GM21447 (cell line): ENCODE measurements at regions not wholly inside any gene's neighbourhood (a gene's known extent, or its start where the extent isn't known, plus 50 kb on each side); places are given as distances from the start of the nearest gene placed in this dataset.
"Not testable (repeated sequence)": the region's sequence is repeated elsewhere in the genome, so short reads cannot be mapped to it uniquely, and the experiment has no call there.

Experiments used
- ATAC-seq: cut with Tn5 transposase; IDR thresholded peaks from one replicate; pipeline ENCODE4 v1.9.1; 2021; ENCODE audit not compliant: unreplicated experiment

DNA sequence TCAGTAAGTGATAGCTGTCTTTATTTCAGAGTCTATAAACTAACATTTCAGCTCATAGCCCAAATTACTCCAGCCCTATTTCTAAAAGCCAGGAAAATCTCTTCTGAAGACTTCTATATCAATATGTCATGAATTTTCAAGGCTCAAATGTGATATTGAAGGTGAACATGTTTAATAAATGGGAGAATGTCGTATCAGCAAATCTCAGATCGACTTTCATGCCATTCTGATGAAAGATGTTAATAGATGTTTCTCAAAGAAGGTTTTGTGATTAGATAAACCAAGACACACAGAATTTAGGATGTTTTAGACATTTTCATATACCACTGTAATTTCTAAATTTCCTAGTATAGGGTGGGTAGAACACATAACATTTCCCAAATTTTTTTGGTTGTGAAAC lies 380.6 kb downstream of the ARL4A start:
- no peak for ATAC-seq

GRCh38 chr7:13069841-13070240 lies 382.4 kb downstream of the ARL4A start:
- ATAC-seq = no peak

DNA sequence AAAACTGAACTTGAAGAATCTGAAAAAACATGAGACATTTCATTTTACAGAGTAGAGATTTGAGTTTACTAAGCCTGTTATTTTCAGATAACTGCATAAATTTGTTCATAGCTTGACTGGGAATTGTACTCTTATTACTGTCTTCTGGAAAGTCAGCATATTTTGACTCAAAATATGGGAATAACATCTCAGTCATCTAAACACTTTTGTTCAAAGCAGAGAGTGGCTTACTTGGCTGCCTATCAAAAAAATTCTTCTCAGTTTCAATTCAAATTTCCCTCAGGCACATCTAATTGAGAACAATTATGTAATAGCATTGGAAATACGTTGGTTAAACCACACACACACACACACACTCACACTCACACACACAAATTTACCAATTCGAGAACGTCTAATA lies 384.6 kb downstream of the ARL4A start:
- ATAC-seq = no peak

DNA sequence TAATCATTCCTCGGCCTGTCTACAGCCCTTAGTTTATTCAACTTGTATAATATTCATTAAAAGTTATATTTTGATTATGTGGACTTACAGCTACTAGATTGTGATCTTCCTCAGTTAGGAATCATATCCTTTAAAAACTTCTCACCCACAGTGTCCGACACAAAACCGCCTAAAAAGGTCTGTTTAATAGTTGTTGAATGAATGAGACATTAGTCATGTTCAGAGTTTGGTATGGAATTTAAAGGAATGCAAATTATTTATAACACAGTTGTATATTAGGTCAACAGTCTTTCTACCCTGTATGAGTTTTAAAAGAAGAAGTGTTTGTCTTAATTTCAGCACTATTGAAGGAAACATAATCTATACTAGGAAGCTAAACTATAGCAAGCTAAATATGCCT lies 390.0 kb downstream of the ARL4A start:
- no peak for ATAC-seq

DNA sequence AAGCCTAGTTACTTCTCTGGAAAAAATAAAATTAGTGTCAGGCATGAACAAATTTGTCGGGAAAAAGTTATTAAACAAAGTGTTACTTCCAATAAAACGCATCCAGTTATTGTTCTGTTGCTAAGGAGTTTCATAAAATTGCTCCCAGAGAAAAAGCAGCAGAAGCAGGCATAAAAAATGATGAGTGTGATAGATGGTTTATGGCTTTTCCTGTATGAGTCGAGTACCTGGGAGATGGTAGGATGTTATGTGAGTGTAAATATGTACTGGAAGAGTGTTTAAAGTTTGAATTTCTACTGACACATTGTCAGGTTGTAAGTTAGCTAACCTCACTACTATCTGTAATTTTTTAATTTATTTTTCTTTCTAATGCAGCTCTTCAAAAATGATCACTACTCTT lies 390.7 kb downstream of the ARL4A start:
- no peak for ATAC-seq

GRCh38 chr7:13090959-13091358 lies 403.5 kb downstream of the ARL4A start:
- no peak for ATAC-seq

- ATAC-seq = no peak
Observed at GRCh38 chr7:13091974-13092707, 404.7 kb downstream of the ARL4A start.

- ATAC-seq = no peak
Observed at GRCh38 chr7:13092708-13093005, 405.2 kb downstream of the ARL4A start.

DNA sequence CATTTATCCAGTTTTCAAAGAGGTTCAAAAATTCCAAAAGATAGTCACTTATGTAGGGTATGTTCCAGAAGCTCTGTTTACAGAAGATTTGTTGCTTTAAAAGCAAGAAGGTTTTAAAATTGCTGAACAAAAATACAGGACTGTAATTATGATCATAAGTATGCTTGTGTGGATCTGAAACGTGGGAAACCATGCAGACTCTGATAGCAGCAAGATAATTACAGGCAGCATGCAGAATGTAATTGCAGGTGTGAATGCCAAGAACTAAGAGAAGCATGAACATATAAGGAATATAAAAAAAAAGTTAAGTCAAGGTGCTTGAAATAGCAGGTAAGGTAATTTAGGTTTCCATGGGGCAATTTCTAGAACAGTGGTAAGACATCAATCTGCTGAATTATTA lies 405.7 kb downstream of the ARL4A start:
- ATAC-seq = no peak

DNA sequence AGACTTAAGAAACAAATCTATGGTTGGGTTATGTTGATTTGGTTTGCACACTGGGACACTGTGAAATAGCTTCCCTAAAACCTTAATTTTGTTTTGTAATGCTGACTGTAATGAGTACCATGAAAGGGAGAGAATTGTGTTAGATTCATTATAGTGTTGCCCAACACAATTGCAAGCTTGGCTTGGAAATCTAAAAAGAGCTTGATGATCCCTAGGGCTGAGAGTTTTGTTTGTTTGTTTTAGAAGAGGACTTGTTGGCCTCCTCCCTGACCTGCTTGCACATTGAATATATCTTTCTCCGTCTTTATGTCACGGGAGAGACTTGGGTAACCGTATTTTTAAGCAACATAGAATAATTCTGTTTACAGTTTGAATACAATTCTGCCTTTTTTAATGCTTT lies 410.1 kb downstream of the ARL4A start:
- ATAC-seq = no peak

DNA sequence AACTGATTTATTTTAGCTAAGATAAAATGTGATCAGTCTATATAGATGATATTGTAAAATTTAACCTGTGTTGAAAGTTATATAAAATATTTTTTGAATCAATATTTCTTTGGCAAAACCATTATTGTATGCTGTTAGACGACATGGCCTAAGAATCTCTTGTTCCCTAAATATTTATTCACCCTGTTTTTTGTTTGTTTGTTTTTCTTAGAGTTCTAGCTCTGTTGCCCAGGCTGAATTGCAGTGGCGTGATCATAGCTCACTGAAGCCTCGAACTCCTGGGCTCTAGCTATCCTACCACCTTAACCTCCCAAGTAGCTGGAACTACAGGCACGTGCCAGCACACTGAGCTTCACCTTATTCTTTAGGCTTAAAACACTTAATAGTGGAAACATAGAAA lies 410.7 kb downstream of the ARL4A start:
- no peak for ATAC-seq

- no peak for ATAC-seq
Observed at GRCh38 chr7:13099154-13099795, 411.8 kb downstream of the ARL4A start.

DNA sequence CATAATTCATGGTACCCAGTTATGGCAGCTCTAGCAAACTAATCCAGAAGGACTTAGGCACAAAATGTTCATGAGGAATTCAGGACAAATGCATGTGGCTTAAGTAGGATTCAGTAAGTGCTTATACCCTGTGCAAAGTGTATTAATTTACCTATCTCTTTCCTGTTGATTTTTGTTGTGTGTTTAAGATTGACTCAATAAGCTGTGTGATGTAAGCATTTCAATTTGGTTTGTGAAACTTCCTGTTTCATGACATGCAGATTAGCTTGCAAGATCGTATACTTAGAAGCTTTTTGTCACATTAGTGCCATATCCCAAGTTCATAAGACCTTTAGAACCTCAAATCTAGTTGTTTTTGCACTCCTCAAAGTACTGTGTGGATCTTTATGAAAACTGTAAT lies 416.7 kb downstream of the ARL4A start:
- ATAC-seq = no peak

DNA sequence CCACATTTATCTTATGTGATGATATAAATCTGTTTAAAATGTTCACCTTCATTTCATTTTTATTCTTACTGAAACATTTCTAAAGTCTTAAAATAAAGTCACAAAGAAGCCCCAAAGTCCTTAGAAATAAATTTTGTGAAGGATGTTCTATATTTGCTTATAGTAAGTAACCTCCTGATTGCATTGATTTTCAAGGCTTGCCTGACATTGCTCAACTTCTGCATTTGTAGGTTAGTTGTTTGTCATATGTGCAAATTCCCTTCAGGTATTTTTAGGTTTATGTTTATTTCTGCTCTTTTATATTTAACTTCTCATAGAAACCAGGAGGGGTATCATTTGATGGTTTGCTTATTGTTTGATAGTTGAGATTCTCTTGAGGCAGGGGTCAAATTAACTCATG lies 417.8 kb downstream of the ARL4A start:
- ATAC-seq = no peak

DNA sequence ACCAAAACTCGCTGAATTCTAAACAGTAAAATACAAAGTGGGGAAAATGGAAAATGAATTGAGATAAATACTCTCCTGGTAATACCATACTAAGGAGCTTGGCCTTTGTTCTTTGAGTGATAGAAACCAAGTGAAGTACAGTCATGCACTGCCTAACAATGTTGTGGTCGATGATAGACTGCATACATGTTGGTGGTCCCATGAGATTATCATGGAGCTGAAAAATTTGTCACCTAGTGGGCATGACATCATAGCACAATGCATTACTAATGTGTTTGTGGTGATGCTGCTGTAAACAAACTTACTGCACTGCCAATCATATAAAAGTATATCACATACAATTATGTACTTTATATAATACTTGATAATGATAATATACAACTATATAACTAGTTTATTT lies 419.1 kb downstream of the ARL4A start:
- ATAC-seq = no peak

DNA sequence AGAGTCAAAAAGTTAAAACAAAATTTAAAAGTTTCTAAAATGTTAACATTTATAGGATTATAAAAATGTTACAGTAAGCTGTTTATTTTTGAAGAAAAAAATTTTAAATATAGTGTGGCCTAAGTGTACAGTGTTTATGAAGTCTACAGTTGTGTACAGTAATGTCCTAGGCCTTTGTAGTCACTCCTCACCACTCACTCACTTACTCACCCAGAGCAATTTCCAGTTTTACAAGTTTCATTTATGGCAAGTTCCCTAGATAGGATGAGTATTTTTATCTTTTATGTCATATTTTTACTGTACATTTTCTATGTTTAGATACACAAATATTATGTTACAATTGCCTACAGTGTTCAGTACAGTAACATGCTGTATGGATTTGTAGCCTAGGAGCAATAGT lies 419.9 kb downstream of the ARL4A start:
- no peak for ATAC-seq

DNA sequence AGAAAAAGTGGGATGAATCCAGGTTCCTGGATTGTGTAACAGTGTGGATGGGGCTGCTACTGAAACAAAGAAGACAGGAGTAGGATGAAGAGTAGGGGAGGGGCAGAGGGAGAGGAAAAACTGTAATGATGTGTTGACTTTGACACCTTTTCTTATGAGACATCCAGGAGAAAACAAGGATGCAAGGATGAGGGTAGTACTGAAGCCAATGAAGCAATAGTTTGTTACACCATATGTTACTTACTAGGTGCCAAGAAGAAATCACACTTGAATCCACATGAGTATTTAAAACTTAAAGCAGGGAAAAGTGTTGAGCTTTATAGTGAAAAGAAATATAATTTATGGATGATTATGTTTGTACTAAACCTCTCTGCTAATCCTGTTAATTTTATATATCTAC lies 420.6 kb downstream of the ARL4A start:
- no peak for ATAC-seq

GRCh38 chr7:13109201-13109600 lies 421.8 kb downstream of the ARL4A start:
- ATAC-seq = no peak

GRCh38 chr7:13110107-13110506 lies 422.7 kb downstream of the ARL4A start:
- no peak for ATAC-seq

DNA sequence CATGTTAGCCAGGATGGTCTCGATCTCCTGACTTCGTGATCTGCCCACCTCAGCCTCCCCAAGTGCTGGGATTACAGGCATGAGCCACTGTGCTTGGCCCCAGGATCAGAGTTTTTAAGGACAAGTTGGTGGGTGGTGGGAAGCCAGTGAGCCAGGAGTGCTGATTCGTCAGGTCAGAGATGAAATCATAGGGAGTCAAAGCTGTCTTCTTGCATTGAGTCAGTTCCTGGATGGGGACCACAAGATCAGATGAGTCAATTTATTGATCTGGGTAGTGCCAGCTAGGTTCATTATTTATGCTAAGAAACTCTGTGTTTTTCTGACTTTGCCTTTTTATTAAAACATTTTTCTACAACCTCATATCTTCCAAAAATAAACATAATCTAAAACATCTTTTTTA lies 423.8 kb downstream of the ARL4A start:
- no peak for ATAC-seq

GRCh38 chr7:13114240-13114639 lies 426.8 kb downstream of the ARL4A start:
- ATAC-seq = not testable (repeated sequence)

DNA sequence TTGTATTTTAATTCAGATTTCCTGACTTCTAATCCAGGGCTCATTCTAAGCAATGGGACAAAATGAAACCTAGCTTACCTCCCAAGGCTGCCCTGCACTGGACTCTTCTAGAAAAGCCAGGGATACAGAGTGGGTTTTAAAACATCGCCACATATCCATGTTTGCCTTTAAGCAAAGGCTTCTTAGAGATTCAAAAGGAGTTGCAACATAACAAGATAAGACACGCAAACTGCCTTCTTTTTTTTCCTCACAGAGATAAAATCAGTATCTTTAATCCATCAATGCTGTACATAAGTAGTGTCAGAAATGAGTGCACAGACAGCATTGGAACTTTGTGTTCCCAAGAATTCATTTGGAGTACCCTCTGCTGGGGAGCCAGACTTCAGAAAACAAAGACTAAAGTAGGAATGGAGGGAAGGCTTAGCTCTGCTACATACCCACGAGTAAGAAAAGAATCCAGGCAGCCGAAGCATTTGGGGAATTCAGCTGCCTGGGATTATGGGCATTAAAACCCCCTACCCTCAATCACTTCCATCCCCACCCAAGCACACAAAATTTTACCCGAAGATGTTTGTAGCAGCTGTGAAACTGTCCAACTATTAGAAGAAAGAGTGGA lies 427.8 kb downstream of the ARL4A start:
- no peak for ATAC-seq

DNA sequence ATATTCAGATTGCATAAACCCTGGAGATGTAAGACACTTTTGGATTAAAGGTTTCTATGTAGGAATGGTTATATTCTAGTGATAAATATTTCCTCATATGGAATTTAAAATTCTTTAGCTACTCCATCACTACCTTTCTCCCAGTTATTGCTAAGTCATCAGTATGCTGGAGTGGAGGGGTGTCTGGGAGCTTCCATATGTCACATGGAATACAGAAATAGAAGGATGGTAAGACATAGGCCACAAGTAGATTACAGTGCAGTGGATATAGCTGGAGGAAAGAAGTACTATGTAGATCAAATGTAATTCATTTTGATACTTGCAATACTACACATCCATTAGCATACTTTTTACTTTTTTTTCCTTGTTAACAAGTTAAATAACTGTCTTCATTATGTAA lies 428.4 kb downstream of the ARL4A start:
- no peak for ATAC-seq
